PC-9 (cell line): ENCODE measurements at regions not wholly inside any gene's neighbourhood (a gene's known extent, or its start where the extent isn't known, plus 50 kb on each side); places are given as distances from the start of the nearest gene placed in this dataset.

ENCODE experiments used
- BruUV-seq: library from RNA; stranded (reverse); fragments of 400-500 nt; replicated peaks from 2 replicates; lab custom pipeline; 2021; lab: Mats Ljungman, UMichigan
- CTCF ChIA-PET: fragments of 300-600 bp; sonication (Branson Sonifier 250); formaldehyde crosslinking; loops from one replicate; lab custom pipeline; 2022; ENCODE audit warnings: antibody characterized with exemption; lab: Charles Lee
- POLR2A ChIA-PET: fragments of 300-600 bp; sonication (Branson Sonifier 250); formaldehyde crosslinking; loops from one replicate; lab custom pipeline; 2022; ENCODE audit warnings: antibody characterized with exemption; ENCODE audit not compliant: unreplicated experiment; lab: Charles Lee
- DNase-seq, 2 experiments: peaks; one replicate each; pipeline versions ENCODE4 v3.0.0 to v3.0.0-alpha.2; 2015 to 2022; ENCODE audit warnings: mixed read lengths in 1 of 2
- H2AFZ ChIP-seq: fragments of 200-600 bp; sonication (generic); 2 replicates; pipeline ENCODE4 v1.8.1; 2017; ENCODE audit warnings: antibody characterized with exemption
- H3F3A ChIP-seq: fragments of 200-600 bp; sonication (generic); 2 replicates; pipeline ENCODE4 v1.8.1; 2017; ENCODE audit warnings: antibody characterized with exemption, mild to moderate bottlenecking, low read depth; ENCODE audit not compliant: insufficient read depth
- H3K27ac ChIP-seq: fragments of 200-600 bp; sonication (generic); 2 replicates; pipeline ENCODE4 v1.6.1; 2016; ENCODE audit warnings: mixed run types
- H3K27me3 ChIP-seq: fragments of 200-600 bp; sonication (generic); 2 replicates; pipeline ENCODE4 v1.6.1; 2016; ENCODE audit warnings: low read depth, mixed run types; ENCODE audit not compliant: insufficient read depth
- H3K36me3 ChIP-seq: fragments of 200-600 bp; sonication (generic); 2 replicates; pipeline ENCODE4 v1.6.1; 2016; ENCODE audit warnings: low read depth, mixed run types
- H3K4me1 ChIP-seq: fragments of 200-600 bp; sonication (generic); replicated peaks from 2 replicates; pipeline ENCODE4 v1.6.1; 2016; ENCODE audit warnings: mixed run types; ENCODE audit not compliant: insufficient read depth
- H3K4me2 ChIP-seq: fragments of 200-600 bp; sonication (generic); 2 replicates; pipeline ENCODE4 v1.6.1; 2017; ENCODE audit warnings: mixed run types
- H3K4me3 ChIP-seq: fragments of 200-600 bp; sonication (generic); 2 replicates; pipeline ENCODE4 v1.6.1; 2016; ENCODE audit warnings: mixed run types
- H3K79me2 ChIP-seq: fragments of 200-600 bp; sonication (generic); 2 replicates; pipeline ENCODE4 v1.6.1; 2017; ENCODE audit warnings: low read depth, mixed run types
- H3K9me2 ChIP-seq: fragments of 200-600 bp; sonication (generic); 2 replicates; pipeline ENCODE4 v1.8.1; 2017; ENCODE audit warnings: mild to moderate bottlenecking; ENCODE audit not compliant: insufficient read depth
- H3K9me3 ChIP-seq: fragments of 200-600 bp; sonication (generic); 2 replicates; pipeline ENCODE4 v1.8.1; 2016; ENCODE audit warnings: low read depth; ENCODE audit not compliant: insufficient read depth
- H4K20me1 ChIP-seq: fragments of 200-600 bp; sonication (generic); 2 replicates; pipeline ENCODE4 v1.8.1; 2017; ENCODE audit not compliant: insufficient read depth
- EZH2 ChIP-seq: fragments of 200-600 bp; sonication (generic); IDR thresholded peaks from 2 replicates; pipeline ENCODE4 v1.8.0; 2017; ENCODE audit warnings: antibody characterized with exemption, low read depth
- intact Hi-C: fragments of 100-400 bp; cut with micrococcal nuclease; formaldehyde crosslinking; loops from one replicate; pipeline ENCODE4 v1.10.0; 2022; ENCODE audit not compliant: unreplicated experiment
- TF ChIP-seq, protein P1 (sequence below): fragments of 200-600 bp; sonication (generic); conservative IDR thresholded peaks from 2 replicates; pipeline ENCODE4 v1.6.1; 2017; ENCODE audit warnings: mixed run types, antibody characterized with exemption, mild to moderate bottlenecking, moderate library complexity

GRCh38 chr5:2465383-2465782 is 286.1 kb downstream of the IRX2 start:
- Histone ChIP-seq H4K20me1 (no peaks in the 10 kb centered on the region), H3K36me3 (no peaks in the 10 kb centered on the region), H3K4me2 (no peak overlapping the region), H3K9me2 (no peaks in the 10 kb centered on the region), H3K79me2 (no peaks in the 10 kb centered on the region), H2AFZ (no peak overlapping the region), H3K27me3 (peaks cover 98% of the 10 kb centered on the region), H3F3A (no peaks in the 10 kb centered on the region), H3K4me1 (no peaks in the 10 kb centered on the region), H3K27ac (no peak overlapping the region), H3K4me3 (no peak overlapping the region), H3K9me3 (no peaks in the 10 kb centered on the region)
- no TSS peak for BruUV-seq
- no peak for DNase-seq
- intact Hi-C loops, result no loop called here
- POLR2A ChIA-PET, result no interaction called here
- CTCF ChIA-PET, result no interaction called here
- TF ChIP-seq, protein P1, sequence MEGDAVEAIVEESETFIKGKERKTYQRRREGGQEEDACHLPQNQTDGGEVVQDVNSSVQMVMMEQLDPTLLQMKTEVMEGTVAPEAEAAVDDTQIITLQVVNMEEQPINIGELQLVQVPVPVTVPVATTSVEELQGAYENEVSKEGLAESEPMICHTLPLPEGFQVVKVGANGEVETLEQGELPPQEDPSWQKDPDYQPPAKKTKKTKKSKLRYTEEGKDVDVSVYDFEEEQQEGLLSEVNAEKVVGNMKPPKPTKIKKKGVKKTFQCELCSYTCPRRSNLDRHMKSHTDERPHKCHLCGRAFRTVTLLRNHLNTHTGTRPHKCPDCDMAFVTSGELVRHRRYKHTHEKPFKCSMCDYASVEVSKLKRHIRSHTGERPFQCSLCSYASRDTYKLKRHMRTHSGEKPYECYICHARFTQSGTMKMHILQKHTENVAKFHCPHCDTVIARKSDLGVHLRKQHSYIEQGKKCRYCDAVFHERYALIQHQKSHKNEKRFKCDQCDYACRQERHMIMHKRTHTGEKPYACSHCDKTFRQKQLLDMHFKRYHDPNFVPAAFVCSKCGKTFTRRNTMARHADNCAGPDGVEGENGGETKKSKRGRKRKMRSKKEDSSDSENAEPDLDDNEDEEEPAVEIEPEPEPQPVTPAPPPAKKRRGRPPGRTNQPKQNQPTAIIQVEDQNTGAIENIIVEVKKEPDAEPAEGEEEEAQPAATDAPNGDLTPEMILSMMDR, result no peak
- TF ChIP-seq EZH2, result peak; percentile 50; the same call in 1 of the 2 replicates

DNA sequence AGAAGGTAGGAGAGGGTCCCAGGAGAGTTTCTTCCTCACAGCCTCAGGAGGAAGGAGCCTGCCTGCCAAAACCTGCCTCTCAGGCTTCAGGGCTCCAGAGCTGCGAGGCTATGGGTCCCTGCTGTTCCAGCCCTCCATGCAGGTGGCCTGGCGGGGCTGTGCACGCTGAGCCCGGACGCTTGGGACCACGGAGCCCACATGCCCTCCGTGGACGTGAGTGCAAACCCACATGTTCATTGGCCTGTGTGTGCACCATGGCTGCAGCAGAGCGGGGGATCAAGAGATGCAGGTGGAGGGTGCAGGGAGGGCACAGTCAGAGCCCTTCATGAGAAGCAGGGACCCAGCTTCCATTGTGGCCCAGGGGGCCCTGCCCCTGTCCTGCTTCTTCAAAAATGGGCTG is 287.3 kb downstream of the IRX2 start:
- Histone ChIP-seq H3K4me2 (no peak overlapping the region), H2AFZ (no peak overlapping the region), H3K4me1 (no peaks in the 10 kb centered on the region), H3K79me2 (no peaks in the 10 kb centered on the region), H3K36me3 (no peaks in the 10 kb centered on the region), H3K4me3 (no peak overlapping the region), H3K9me3 (no peaks in the 10 kb centered on the region), H4K20me1 (no peaks in the 10 kb centered on the region), H3F3A (no peaks in the 10 kb centered on the region), H3K27ac (no peak overlapping the region), H3K9me2 (no peaks in the 10 kb centered on the region), H3K27me3 (peaks cover 96% of the 10 kb centered on the region)
- POLR2A ChIA-PET, result no interaction called here
- intact Hi-C loops, result no loop called here
- CTCF ChIA-PET, result no interaction called here
- no peak for DNase-seq
- BruUV-seq, result no TSS peak
- TF ChIP-seq EZH2, result no peak
- TF ChIP-seq, protein P1, result no peak

GRCh38 chr5:2461701-2462691 is 289.5 kb downstream of the IRX2 start:
- POLR2A ChIA-PET, result no interaction called here
- Histone ChIP-seq H3K4me2 (no peak overlapping the region), H3K9me2 (no peaks in the 10 kb centered on the region), H3K9me3 (no peaks in the 10 kb centered on the region), H3F3A (no peaks in the 10 kb centered on the region), H2AFZ (no peak overlapping the region), H3K27ac (no peak overlapping the region), H3K36me3 (no peaks in the 10 kb centered on the region), H3K27me3 (peaks cover 97% of the 10 kb centered on the region), H3K4me1 (no peaks in the 10 kb centered on the region), H3K4me3 (no peak overlapping the region), H3K79me2 (no peaks in the 10 kb centered on the region), H4K20me1 (no peaks in the 10 kb centered on the region)
- no peak for DNase-seq
- CTCF ChIA-PET, result no interaction called here
- no TSS peak for BruUV-seq
- intact Hi-C loops, result no loop called here
- TF ChIP-seq, protein P1, result no peak
- no peak for TF ChIP-seq EZH2
